ENCODE measurements at regions not wholly inside any gene's neighbourhood (a gene's known extent, or its start where the extent isn't known, plus 50 kb on each side); places are given as distances from the start of the nearest gene placed in this dataset.

- DNase-seq (ENCODE audit: low read depth), result peak; percentile 44
Measured at GRCh38 chr1:232382671-232383070, 247.3 kb downstream of the SIPA1L2 start.

- DNase-seq (ENCODE audit: low read depth), result no peak
Measured at GRCh38 chr1:232381394-232382100, 248.4 kb downstream of the SIPA1L2 start.

GRCh38 chr1:232380596-232380995, 249.3 kb downstream of the SIPA1L2 start:
- DNase-seq (ENCODE audit: low read depth), result no peak

- no peak for DNase-seq (ENCODE audit: low read depth)
Measured at GRCh38 chr1:232380131-232380530, 249.8 kb downstream of the SIPA1L2 start.

GRCh38 chr1:232379063-232379434, 250.9 kb downstream of the SIPA1L2 start:
- DNase-seq (ENCODE audit: low read depth), result no peak

- peak; percentile 20 for DNase-seq (ENCODE audit: low read depth)
Measured at GRCh38 chr1:232378266-232379062, 251.5 kb downstream of the SIPA1L2 start.

GRCh38 chr1:232377494-232377770, 252.5 kb downstream of the SIPA1L2 start:
- DNase-seq (ENCODE audit: low read depth), result peak; percentile 84

GRCh38 chr1:232376632-232377493, 253.1 kb downstream of the SIPA1L2 start:
- DNase-seq (ENCODE audit: low read depth), result no peak

GRCh38 chr1:232372841-232373440, 257.0 kb downstream of the SIPA1L2 start:
- DNase-seq (ENCODE audit: low read depth), result no peak

GRCh38 chr1:232372431-232372830, 257.5 kb downstream of the SIPA1L2 start:
- no peak for DNase-seq (ENCODE audit: low read depth)

GRCh38 chr1:232369451-232370296, 260.3 kb downstream of the SIPA1L2 start:
- DNase-seq (ENCODE audit: low read depth), result no peak

- DNase-seq (ENCODE audit: low read depth), result no peak
Measured at GRCh38 chr1:232368821-232369321, 261.1 kb downstream of the SIPA1L2 start.

- no peak for DNase-seq (ENCODE audit: low read depth)
Measured at GRCh38 chr1:232367293-232367692, 262.6 kb downstream of the SIPA1L2 start.

- no peak for DNase-seq (ENCODE audit: low read depth)
Measured at GRCh38 chr1:232364654-232365382, 265.1 kb downstream of the SIPA1L2 start.

- DNase-seq (ENCODE audit: low read depth), result no peak
Measured at GRCh38 chr1:232363008-232363407, 266.9 kb downstream of the SIPA1L2 start.

GRCh38 chr1:232357416-232357815, 272.5 kb downstream of the SIPA1L2 start:
- DNase-seq (ENCODE audit: low read depth), result no peak

- DNase-seq (ENCODE audit: low read depth), result no peak
Measured at GRCh38 chr1:232355162-232356006, 274.5 kb downstream of the SIPA1L2 start.

- DNase-seq (ENCODE audit: low read depth), result no peak
Measured at GRCh38 chr1:232353001-232353400, 276.9 kb downstream of the SIPA1L2 start.

- DNase-seq (ENCODE audit: low read depth), result no peak
Measured at GRCh38 chr1:232352366-232352765, 277.6 kb downstream of the SIPA1L2 start.
